Fibroblast of the aortic adventitia (primary cell): ENCODE measurements at regions not wholly inside any gene's neighbourhood (a gene's known extent, or its start where the extent isn't known, plus 50 kb on each side); places are given as distances from the start of the nearest gene placed in this dataset.
"Not testable (repeated sequence)": the region's sequence is repeated elsewhere in the genome, so short reads cannot be mapped to it uniquely, and the experiment has no call there.

Source experiments
- DNase-seq: peaks from one replicate; pipeline ENCODE4 v3.0.0-alpha.2; 2010; ENCODE audit warnings: low read depth
- H3K4me3 ChIP-seq: 2 replicates; pipeline ENCODE4 v1.5.1; 2011; ENCODE audit warnings: low read depth, mild to moderate bottlenecking, control low read depth, low read length, moderate library complexity
- TF ChIP-seq, protein P1 (sequence below): IDR thresholded peaks from 2 replicates; pipeline ENCODE4 v1.5.1; 2011; ENCODE audit warnings: mild to moderate bottlenecking, low read length, control low read depth, inconsistent platforms; ENCODE audit not compliant: insufficient read depth

GRCh38 chr5:38681966-38682365, 125.5 kb upstream of the LIFR start:
- TF ChIP-seq, protein P1, sequence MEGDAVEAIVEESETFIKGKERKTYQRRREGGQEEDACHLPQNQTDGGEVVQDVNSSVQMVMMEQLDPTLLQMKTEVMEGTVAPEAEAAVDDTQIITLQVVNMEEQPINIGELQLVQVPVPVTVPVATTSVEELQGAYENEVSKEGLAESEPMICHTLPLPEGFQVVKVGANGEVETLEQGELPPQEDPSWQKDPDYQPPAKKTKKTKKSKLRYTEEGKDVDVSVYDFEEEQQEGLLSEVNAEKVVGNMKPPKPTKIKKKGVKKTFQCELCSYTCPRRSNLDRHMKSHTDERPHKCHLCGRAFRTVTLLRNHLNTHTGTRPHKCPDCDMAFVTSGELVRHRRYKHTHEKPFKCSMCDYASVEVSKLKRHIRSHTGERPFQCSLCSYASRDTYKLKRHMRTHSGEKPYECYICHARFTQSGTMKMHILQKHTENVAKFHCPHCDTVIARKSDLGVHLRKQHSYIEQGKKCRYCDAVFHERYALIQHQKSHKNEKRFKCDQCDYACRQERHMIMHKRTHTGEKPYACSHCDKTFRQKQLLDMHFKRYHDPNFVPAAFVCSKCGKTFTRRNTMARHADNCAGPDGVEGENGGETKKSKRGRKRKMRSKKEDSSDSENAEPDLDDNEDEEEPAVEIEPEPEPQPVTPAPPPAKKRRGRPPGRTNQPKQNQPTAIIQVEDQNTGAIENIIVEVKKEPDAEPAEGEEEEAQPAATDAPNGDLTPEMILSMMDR: no peak

GRCh38 chr5:38686658-38687057, 130.2 kb upstream of the LIFR start:
- TF ChIP-seq, protein P1: no peak

More at GRCh38 chr5:38681966-38682365, 125.5 kb upstream of the LIFR start:
- no peak overlapping the region for H3K4me3 ChIP-seq
- no peak for DNase-seq

DNA sequence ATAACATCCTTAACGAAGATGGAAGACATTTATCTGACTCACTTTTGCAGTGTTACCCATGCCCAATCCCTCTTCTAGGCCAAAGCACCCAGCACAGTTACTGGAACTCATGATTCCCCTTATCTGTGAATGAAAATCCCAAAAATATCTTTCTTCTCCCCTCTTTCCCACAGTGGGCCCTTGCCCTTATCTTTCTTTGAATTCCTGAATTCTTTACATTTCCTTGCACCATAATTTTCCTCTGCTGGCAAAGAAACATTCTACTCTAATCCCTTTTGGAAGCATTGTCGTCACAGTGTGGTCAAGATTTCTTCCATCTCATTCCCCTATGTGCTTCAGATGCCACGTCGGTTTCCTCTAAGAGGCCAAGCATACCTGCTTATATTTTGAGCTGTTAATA, 135.9 kb upstream of the LIFR start:
- TF ChIP-seq, protein P1: no peak
- no peak overlapping the region for H3K4me3 ChIP-seq
- peak; percentile 61 for DNase-seq

More at GRCh38 chr5:38686658-38687057, 130.2 kb upstream of the LIFR start:
- DNase-seq: no peak
- no peak overlapping the region for H3K4me3 ChIP-seq

GRCh38 chr5:38692781-38693527, 136.5 kb upstream of the LIFR start:
- no peak overlapping the region for H3K4me3 ChIP-seq
- no peak for DNase-seq
- TF ChIP-seq, protein P1: no peak

DNA sequence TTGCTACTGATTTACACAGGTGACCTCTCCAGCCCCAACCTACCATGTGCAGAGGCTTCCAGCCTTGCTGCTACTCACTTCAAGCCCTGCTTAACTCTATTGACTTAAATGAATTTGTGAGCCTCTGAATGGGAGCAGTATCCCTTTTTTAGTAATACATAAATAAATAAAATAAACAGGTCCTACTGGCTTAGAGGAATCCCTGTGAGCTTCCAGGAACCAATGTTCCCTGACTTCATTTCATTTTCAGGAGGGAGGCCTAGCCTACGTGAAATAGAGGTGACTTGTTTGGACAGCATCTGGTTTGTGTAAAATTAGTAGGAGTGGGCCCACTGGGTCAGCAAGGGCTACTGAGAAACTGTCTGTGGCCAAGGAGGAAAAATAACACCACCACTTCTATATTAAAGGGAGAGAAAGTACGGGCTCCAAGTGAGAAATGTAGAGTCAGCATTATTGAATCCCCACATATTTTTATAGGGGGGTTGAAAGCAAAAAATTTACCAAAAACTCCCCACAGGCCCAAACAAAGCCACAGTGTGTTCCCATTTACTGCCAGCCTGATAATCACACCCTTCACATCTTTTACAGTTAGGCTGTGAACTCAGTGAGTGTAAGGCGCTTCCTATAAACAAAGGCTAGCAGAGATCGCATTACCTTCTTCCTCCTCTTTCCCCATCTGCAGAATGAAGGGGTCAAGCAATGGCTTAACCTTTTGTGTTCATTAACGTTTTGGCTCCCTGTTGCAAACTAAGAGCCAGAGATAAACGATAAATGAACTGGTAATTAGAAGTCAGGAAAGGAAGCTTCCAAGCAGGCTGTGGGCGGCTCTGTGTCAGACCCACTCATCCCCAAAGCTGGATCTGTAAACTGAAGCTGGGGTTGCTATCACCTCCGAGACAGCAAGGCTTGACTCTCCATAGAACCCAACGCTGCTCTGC, 138.8 kb upstream of the LIFR start:
- TF ChIP-seq, protein P1: no peak
- DNase-seq: no peak
- no peak overlapping the region for H3K4me3 ChIP-seq

GRCh38 chr5:38697013-38697412, 140.6 kb upstream of the LIFR start:
- TF ChIP-seq, protein P1: no peak
- DNase-seq: peak; percentile 85
- H3K4me3 ChIP-seq: no peak overlapping the region

GRCh38 chr5:38705529-38705928, 140.3 kb upstream of the OSMR start:
- not testable (repeated sequence) for DNase-seq, H3K4me3 ChIP-seq
